ENCODE measurements at regions not wholly inside any gene's neighbourhood (a gene's known extent, or its start where the extent isn't known, plus 50 kb on each side); places are given as distances from the start of the nearest gene placed in this dataset.

DNA sequence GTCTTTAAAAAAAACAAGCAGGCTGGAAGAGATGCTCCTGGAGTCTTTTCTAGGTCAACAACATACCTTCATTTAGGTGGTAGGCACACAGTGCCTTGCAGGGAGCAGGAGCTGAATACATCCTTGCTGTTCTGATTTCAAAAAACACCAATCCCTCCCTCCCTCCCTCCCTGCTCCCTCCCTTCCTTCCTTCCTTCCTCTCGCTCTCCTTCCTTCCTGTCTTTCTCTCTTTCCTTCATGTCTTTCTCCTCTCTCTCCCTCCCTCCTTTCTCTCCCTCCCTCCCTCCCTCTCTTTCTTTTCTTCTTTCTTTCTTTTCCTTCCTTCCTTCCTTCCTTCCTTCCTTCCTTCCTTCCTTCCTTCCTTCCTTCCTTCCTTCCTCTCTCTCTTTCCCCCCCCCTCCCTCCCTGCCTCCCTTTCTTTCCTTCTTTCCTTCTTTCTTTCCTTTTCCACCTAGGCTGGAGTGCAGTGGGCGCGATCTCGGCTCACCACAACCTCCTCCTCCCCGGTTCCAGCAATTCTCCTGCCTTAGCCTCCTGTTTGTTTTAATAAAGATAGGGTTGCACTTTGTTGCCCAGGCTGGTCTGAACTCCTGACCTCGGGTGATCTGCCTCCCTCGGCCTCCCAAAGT lies 245.1 kb downstream of the MIAT start:
- TF ChIP-seq ESRRG (CRISPR knock-in tag; IDR thresholded peaks at IDR 0.05) = no peak
- TF ChIP-seq TOX (CRISPR knock-in tag; IDR thresholded peaks at IDR 0.05; ENCODE audit: borderline replicate concordance) = no peak
- TF ChIP-seq, protein P1, sequence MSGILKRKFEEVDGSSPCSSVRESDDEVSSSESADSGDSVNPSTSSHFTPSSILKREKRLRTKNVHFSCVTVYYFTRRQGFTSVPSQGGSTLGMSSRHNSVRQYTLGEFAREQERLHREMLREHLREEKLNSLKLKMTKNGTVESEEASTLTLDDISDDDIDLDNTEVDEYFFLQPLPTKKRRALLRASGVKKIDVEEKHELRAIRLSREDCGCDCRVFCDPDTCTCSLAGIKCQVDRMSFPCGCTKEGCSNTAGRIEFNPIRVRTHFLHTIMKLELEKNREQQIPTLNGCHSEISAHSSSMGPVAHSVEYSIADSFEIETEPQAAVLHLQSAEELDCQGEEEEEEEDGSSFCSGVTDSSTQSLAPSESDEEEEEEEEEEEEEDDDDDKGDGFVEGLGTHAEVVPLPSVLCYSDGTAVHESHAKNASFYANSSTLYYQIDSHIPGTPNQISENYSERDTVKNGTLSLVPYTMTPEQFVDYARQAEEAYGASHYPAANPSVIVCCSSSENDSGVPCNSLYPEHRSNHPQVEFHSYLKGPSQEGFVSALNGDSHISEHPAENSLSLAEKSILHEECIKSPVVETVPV (CRISPR knock-in tag; IDR thresholded peaks at IDR 0.05) = no peak
- no peak for TF ChIP-seq OSR1 (CRISPR knock-in tag; IDR thresholded peaks at IDR 0.05)
- TF ChIP-seq ZC3H10 (CRISPR knock-in tag; IDR thresholded peaks at IDR 0.05) = no peak
- TF ChIP-seq, protein P2, sequence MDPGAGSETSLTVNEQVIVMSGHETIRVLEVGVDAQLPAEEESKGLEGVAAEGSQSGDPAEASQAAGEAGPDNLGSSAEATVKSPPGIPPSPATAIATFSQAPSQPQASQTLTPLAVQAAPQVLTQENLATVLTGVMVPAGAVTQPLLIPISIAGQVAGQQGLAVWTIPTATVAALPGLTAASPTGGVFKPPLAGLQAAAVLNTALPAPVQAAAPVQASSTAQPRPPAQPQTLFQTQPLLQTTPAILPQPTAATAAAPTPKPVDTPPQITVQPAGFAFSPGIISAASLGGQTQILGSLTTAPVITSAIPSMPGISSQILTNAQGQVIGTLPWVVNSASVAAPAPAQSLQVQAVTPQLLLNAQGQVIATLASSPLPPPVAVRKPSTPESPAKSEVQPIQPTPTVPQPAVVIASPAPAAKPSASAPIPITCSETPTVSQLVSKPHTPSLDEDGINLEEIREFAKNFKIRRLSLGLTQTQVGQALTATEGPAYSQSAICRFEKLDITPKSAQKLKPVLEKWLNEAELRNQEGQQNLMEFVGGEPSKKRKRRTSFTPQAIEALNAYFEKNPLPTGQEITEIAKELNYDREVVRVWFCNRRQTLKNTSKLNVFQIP (CRISPR knock-in tag; IDR thresholded peaks at IDR 0.05; ENCODE audit: borderline replicate concordance, low read depth) = no peak
- no peak for TF ChIP-seq ZNF565 (CRISPR knock-in tag; conservative IDR thresholded peaks at IDR 0.05; ENCODE audit: low read depth)
- no peak for TF ChIP-seq ZNF70 (CRISPR knock-in tag; IDR thresholded peaks at IDR 0.05)
- no peak for TF ChIP-seq GLIS3 (CRISPR knock-in tag; IDR thresholded peaks at IDR 0.05)
- TF ChIP-seq, protein P3, sequence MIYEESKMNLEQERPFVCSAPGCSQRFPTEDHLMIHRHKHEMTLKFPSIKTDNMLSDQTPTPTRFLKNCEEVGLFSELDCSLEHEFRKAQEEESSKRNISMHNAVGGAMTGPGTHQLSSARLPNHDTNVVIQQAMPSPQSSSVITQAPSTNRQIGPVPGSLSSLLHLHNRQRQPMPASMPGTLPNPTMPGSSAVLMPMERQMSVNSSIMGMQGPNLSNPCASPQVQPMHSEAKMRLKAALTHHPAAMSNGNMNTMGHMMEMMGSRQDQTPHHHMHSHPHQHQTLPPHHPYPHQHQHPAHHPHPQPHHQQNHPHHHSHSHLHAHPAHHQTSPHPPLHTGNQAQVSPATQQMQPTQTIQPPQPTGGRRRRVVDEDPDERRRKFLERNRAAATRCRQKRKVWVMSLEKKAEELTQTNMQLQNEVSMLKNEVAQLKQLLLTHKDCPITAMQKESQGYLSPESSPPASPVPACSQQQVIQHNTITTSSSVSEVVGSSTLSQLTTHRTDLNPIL (CRISPR knock-in tag; IDR thresholded peaks at IDR 0.05; ENCODE audit: low read depth) = no peak
- no peak for ATAC-seq

DNA sequence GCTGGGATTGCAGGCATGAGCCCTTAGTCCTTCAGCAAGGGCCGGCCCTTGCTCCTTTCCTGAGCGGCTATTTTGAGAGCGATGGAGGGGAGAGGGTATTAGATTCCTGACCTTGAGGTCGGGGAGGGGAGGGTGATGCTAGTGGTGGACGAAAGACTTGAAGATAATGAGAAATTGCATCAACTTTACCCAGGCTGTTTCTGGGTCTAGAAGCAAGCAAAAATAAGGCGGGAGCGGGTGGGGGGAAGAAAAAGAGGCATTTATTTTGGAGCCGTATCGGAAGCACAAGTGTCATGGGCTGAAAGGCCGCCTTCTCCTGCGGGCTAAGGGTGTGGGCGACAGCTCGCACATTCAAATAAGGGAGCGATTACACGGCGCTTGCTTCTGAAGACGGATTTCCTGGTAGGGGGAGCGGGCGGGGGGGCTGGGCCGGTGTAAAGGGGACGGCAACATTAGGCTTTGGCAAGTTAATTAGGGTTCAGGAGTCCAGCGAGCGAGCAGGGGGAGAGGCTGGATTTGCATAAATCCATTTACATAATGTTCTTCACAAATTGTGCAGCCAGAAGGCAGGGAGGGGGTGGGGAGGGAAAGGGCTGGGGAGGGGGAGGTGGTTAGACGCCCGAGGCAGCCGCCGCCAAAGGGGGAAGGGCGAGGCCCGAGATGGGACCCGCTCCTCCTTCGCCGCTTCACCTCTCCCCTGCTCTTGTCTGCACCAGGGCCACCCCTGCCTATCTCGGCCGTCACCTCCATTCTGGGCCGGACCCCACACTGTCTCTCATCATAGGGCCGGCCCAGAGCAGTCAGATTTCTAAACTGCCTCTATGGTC lies 245.9 kb downstream of the MIAT start:
- ATAC-seq = no peak
- TF ChIP-seq BACH2 (CRISPR knock-in tag; IDR thresholded peaks at IDR 0.05; ENCODE audit: borderline replicate concordance) (no peak), PPARA (CRISPR knock-in tag; IDR thresholded peaks at IDR 0.05; ENCODE audit: borderline replicate concordance) (no peak), ZC3H10 (CRISPR knock-in tag; IDR thresholded peaks at IDR 0.05) (no peak)
- TF ChIP-seq, protein P4, sequence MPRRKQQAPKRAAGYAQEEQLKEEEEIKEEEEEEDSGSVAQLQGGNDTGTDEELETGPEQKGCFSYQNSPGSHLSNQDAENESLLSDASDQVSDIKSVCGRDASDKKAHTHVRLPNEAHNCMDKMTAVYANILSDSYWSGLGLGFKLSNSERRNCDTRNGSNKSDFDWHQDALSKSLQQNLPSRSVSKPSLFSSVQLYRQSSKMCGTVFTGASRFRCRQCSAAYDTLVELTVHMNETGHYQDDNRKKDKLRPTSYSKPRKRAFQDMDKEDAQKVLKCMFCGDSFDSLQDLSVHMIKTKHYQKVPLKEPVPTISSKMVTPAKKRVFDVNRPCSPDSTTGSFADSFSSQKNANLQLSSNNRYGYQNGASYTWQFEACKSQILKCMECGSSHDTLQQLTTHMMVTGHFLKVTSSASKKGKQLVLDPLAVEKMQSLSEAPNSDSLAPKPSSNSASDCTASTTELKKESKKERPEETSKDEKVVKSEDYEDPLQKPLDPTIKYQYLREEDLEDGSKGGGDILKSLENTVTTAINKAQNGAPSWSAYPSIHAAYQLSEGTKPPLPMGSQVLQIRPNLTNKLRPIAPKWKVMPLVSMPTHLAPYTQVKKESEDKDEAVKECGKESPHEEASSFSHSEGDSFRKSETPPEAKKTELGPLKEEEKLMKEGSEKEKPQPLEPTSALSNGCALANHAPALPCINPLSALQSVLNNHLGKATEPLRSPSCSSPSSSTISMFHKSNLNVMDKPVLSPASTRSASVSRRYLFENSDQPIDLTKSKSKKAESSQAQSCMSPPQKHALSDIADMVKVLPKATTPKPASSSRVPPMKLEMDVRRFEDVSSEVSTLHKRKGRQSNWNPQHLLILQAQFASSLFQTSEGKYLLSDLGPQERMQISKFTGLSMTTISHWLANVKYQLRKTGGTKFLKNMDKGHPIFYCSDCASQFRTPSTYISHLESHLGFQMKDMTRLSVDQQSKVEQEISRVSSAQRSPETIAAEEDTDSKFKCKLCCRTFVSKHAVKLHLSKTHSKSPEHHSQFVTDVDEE (CRISPR knock-in tag; IDR thresholded peaks at IDR 0.05) = no peak
- TF ChIP-seq, protein P5, sequence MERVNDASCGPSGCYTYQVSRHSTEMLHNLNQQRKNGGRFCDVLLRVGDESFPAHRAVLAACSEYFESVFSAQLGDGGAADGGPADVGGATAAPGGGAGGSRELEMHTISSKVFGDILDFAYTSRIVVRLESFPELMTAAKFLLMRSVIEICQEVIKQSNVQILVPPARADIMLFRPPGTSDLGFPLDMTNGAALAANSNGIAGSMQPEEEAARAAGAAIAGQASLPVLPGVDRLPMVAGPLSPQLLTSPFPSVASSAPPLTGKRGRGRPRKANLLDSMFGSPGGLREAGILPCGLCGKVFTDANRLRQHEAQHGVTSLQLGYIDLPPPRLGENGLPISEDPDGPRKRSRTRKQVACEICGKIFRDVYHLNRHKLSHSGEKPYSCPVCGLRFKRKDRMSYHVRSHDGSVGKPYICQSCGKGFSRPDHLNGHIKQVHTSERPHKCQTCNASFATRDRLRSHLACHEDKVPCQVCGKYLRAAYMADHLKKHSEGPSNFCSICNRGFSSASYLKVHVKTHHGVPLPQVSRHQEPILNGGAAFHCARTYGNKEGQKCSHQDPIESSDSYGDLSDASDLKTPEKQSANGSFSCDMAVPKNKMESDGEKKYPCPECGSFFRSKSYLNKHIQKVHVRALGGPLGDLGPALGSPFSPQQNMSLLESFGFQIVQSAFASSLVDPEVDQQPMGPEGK (CRISPR knock-in tag; IDR thresholded peaks at IDR 0.05; ENCODE audit: borderline replicate concordance) = no peak

DNA sequence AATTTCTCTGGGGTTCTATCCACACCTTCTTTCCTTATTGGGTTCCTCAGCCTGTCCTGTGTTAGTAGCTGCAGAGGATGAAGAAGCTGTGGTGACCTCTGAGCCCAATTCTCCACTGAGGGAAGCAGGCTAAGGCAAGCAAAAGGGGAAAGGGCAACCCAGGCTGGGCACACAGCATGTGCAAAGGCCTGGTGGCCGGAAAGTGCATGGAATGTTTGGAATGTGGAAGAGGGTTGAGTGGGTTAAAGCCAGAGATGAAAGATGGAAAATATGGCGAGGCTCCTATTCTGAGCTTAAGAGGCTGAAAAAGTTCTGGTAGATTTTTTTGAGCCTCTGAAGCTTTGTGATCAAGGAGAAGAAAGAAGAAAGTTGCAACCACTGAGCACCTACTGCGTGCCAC lies 247.1 kb downstream of the MIAT start:
- ATAC-seq = no peak
- TF ChIP-seq PPARA (CRISPR knock-in tag; IDR thresholded peaks at IDR 0.05; ENCODE audit: borderline replicate concordance) (no peak), CSDC2 (CRISPR knock-in tag; IDR thresholded peaks at IDR 0.05) (no peak), SNAI2 (CRISPR knock-in tag; IDR thresholded peaks at IDR 0.05) (no peak), TCF4 (CRISPR knock-in tag; IDR thresholded peaks at IDR 0.05; ENCODE audit: borderline replicate concordance) (no peak), ZNF565 (CRISPR knock-in tag; conservative IDR thresholded peaks at IDR 0.05; ENCODE audit: low read depth) (no peak), ZFP30 (CRISPR knock-in tag; IDR thresholded peaks at IDR 0.05) (no peak), OSR1 (CRISPR knock-in tag; IDR thresholded peaks at IDR 0.05) (no peak), ESRRG (CRISPR knock-in tag; IDR thresholded peaks at IDR 0.05) (no peak), ZNF8 (CRISPR knock-in tag; IDR thresholded peaks at IDR 0.05) (no peak), GLIS3 (CRISPR knock-in tag; IDR thresholded peaks at IDR 0.05) (no peak), ZNF70 (CRISPR knock-in tag; IDR thresholded peaks at IDR 0.05) (no peak)
- TF ChIP-seq, protein P1 (CRISPR knock-in tag; IDR thresholded peaks at IDR 0.05) = no peak
- TF ChIP-seq, protein P3 (CRISPR knock-in tag; IDR thresholded peaks at IDR 0.05; ENCODE audit: low read depth) = no peak
